Brain microvascular endothelial cell (primary cell): ENCODE measurements at regions not wholly inside any gene's neighbourhood (a gene's known extent, or its start where the extent isn't known, plus 50 kb on each side); places are given as distances from the start of the nearest gene placed in this dataset.

Experiments used
- DNase-seq: peaks from one replicate; pipeline ENCODE4 v3.0.0-alpha.2; 2020
- H3K27ac ChIP-seq: fragments of 250-450 bp; sonication (Bioruptor Pico); 2 replicates; pipeline ENCODE4 v1.5.1; 2020; ENCODE audit warnings: mild to moderate bottlenecking, moderate library complexity
- H3K27me3 ChIP-seq: fragments of 250-450 bp; sonication (Bioruptor Pico); replicated peaks from 2 replicates; pipeline ENCODE4 v1.5.1; 2020; ENCODE audit warnings: mild to moderate bottlenecking
- H3K36me3 ChIP-seq: fragments of 250-450 bp; sonication (Bioruptor Pico); replicated peaks from 2 replicates; pipeline ENCODE4 v1.5.1; 2020; ENCODE audit warnings: mild to moderate bottlenecking
- H3K4me3 ChIP-seq: 2 replicates; pipeline ENCODE4 v1.5.1; 2011; ENCODE audit warnings: low read depth, mild to moderate bottlenecking, control low read depth, low read length, moderate library complexity
- in situ Hi-C: cut with HindIII; loops from 2 replicates; pipeline ENCODE4 v1.10.0; 2017; ENCODE audit warnings: low sequenced_read_pairs, low pct_ligation_motif_present
- TF ChIP-seq, protein P1 (sequence below): IDR thresholded peaks from 2 replicates; pipeline ENCODE4 v1.5.1; 2011; ENCODE audit warnings: low read depth, mild to moderate bottlenecking, moderate library complexity, low read length, control low read depth, inconsistent platforms; ENCODE audit errors: missing control alignments

DNA sequence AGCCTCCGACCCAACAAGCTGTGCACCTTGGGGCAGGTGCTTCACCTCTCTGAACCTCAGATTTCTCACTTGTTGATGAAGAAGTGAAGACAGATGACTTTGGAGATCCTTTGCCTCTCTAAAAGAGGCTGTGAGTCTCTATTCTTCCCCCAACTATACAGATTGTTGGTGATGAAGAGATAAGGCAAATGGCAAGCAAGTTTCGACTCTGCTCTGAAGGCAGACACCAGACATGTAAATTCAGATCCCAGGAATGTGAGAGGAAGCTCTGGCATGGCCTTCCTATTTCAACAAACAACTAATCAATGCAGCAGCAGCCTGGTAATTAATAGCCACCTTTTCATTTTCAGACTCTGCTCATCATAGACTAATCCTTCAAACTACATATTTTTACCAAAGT is 74.2 kb upstream of the EGR2 start:
- Histone ChIP-seq H3K36me3 (no peaks in the 10 kb centered on the region), H3K27ac (no peak overlapping the region), H3K27me3 (no peaks in the 10 kb centered on the region), H3K4me3 (no peak overlapping the region)
- in situ Hi-C loops, result no loop called here
- TF ChIP-seq, protein P1, sequence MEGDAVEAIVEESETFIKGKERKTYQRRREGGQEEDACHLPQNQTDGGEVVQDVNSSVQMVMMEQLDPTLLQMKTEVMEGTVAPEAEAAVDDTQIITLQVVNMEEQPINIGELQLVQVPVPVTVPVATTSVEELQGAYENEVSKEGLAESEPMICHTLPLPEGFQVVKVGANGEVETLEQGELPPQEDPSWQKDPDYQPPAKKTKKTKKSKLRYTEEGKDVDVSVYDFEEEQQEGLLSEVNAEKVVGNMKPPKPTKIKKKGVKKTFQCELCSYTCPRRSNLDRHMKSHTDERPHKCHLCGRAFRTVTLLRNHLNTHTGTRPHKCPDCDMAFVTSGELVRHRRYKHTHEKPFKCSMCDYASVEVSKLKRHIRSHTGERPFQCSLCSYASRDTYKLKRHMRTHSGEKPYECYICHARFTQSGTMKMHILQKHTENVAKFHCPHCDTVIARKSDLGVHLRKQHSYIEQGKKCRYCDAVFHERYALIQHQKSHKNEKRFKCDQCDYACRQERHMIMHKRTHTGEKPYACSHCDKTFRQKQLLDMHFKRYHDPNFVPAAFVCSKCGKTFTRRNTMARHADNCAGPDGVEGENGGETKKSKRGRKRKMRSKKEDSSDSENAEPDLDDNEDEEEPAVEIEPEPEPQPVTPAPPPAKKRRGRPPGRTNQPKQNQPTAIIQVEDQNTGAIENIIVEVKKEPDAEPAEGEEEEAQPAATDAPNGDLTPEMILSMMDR, result no peak
- no peak for DNase-seq

DNA sequence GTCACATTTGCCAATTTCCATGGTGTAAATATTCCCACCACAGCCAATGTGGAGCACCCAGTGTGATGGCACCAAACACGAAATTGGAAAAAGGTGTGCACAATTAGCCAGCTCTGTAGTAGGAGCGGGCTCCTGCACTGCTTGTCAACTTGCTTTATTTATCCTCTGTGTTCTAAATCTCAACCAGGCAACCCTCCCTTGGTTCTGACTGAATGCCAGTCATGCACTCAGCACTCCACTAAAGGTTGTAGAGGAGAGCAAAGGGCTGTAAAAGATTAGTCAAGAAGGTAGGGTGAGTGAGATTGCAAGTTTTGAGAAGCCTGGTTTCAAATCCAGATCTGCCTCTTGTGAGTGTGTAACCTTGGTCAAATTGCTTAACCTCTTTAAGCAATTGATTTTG is 71.5 kb upstream of the EGR2 start:
- TF ChIP-seq, protein P1, result no peak
- no peak overlapping the region for H3K27ac ChIP-seq
- no peaks in the 10 kb centered on the region for H3K36me3 ChIP-seq
- in situ Hi-C loops, result no loop called here
- DNase-seq, result no peak
- H3K27me3 ChIP-seq, result no peaks in the 10 kb centered on the region
- H3K4me3 ChIP-seq, result no peak overlapping the region

DNA sequence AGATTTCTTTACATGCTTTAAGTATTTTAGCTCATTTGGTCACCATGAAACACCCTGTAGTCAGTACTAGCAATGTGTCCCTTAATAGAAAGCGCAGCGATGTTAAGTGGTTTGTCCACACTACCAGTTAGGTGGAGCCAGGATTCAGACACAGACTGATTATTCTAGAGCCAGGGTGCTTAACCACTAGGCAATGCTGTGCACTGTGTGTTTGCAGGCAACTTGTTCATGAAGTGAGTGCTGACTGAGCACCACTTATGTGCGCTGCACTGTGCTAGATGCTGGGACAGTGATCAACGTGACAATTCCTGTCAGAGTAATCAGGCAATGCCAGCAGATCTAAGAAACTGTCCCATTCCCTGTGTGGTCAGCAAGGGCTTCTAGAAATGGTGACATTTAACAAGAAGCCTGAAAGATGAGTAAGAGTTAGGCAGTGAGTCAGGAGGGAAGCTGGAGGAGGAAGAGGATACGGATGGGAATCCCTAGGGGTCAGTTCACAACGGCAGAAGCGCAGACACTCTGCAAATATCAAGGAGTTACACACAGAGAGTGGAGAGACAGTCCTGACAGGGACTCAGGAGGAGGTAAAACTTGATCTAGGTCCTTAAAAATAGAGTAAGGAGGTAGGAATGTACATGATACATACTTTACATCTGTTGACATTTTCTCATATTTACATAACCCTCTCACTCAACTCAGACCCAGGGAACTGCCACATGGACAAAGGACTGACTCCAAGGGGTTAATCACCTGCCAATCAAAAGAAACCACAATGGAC is 69.7 kb upstream of the EGR2 start:
- TF ChIP-seq, protein P1, result no peak
- no peak overlapping the region for H3K4me3 ChIP-seq
- peak; percentile 78 for DNase-seq
- in situ Hi-C loops, result no loop called here
- no peak overlapping the region for H3K27ac ChIP-seq
- H3K36me3 ChIP-seq, result no peaks in the 10 kb centered on the region
- no peaks in the 10 kb centered on the region for H3K27me3 ChIP-seq

DNA sequence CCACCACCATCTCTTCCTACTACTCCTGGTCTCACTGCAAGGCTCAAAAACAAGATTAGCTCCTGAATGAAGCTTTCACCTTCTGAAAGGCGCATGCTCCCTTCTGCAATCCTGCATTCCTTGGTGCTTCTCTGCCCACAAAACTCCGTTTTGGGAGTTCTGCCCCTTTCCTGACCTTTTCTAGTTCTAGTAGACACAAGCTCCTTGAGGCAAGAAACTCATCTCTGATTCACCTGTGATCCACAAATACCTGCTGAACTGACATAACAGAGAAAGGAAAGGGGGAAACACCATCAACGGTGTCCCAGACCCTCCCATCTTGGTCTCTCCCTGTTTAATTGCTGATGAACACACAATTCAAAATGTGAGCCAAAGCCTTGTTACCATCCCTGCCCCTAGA is 64.0 kb upstream of the EGR2 start:
- TF ChIP-seq, protein P1, result no peak
- DNase-seq, result no peak
- Histone ChIP-seq H3K27ac (no peak overlapping the region), H3K36me3 (no peaks in the 10 kb centered on the region), H3K27me3 (no peaks in the 10 kb centered on the region), H3K4me3 (no peak overlapping the region)
- in situ Hi-C loops, result no loop called here

DNA sequence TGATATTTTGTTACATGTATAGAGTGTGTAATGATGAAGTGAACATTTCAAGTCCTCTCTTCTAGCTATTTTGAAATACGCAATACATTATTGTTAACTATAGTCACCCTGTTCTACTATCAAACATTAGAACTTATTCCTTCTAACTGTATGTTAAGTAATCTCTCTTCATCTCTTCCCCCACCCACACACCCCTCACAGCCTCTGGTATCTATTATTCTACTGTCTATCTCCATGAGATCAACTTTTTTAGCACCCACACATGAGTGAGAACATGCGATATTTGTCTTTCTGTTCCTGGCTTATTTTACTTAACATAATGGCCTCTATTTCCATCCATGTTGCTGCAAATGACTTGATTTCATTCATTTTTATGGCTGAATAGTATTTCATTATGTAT is 57.7 kb upstream of the EGR2 start:
- Histone ChIP-seq H3K27me3 (no peaks in the 10 kb centered on the region), H3K36me3 (no peaks in the 10 kb centered on the region), H3K27ac (no peak overlapping the region), H3K4me3 (no peak overlapping the region)
- in situ Hi-C loops, result no loop called here
- DNase-seq, result no peak
- TF ChIP-seq, protein P1, result no peak

DNA sequence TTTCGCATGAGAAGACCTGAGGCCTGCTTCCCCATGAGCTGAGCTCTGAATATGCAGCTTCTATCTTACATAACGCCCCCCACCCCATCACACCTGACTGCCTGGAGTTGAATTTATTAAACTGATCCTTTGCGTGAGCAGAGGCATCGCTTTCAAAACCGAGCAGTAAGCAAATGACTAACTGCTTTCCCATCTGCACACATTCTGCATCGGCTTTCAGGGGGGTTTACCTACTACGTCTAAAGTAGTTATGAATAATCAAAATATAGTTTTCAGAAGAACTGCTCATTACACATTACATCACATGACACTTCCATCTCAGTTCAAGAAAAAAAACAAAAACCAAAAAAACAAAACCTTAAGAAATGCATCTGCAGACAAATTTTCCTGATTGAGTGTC is 54.7 kb upstream of the EGR2 start:
- no peak for DNase-seq
- Histone ChIP-seq H3K27me3 (no peaks in the 10 kb centered on the region), H3K36me3 (no peaks in the 10 kb centered on the region), H3K4me3 (no peak overlapping the region), H3K27ac (no peak overlapping the region)
- TF ChIP-seq, protein P1, result no peak
- in situ Hi-C loops, result no loop called here
